GM23338 (cell line): ENCODE measurements at regions not wholly inside any gene's neighbourhood (a gene's known extent, or its start where the extent isn't known, plus 50 kb on each side); places are given as distances from the start of the nearest gene placed in this dataset.

Source experiments
- ATAC-seq: fragments of 200-7000 bp; cut with Tn5 transposase; 3 replicates; pipeline ENCODE4 v1.9.1; 2020
- DNase-seq: peaks from one replicate; pipeline ENCODE4 v3.0.0-alpha.2; 2015; ENCODE audit warnings: low spot score
- H2AFZ ChIP-seq: fragments of 200-600 bp; sonication (generic); 2 replicates; pipeline ENCODE4 v1.8.0; 2016; ENCODE audit warnings: antibody characterized with exemption, mild to moderate bottlenecking, moderate library complexity
- H3F3A ChIP-seq: fragments of 200-600 bp; sonication (generic); replicated peaks from 2 replicates; pipeline ENCODE4 v1.8.0; 2017; ENCODE audit warnings: antibody characterized with exemption, mixed run types, low read depth
- H3K27ac ChIP-seq: fragments of 200-600 bp; sonication (generic); 2 replicates; pipeline ENCODE4 v1.6.1; 2016; ENCODE audit warnings: low read depth
- H3K27me3 ChIP-seq: fragments of 200-600 bp; sonication (generic); 2 replicates; pipeline ENCODE4 v1.8.0; 2016; ENCODE audit warnings: mild to moderate bottlenecking, mixed run types, moderate library complexity; ENCODE audit not compliant: insufficient read depth
- H3K36me3 ChIP-seq: fragments of 200-600 bp; sonication (generic); 2 replicates; pipeline ENCODE4 v1.8.0; 2016; ENCODE audit warnings: mild to moderate bottlenecking; ENCODE audit not compliant: insufficient read depth
- H3K4me1 ChIP-seq: fragments of 200-600 bp; sonication (generic); 2 replicates; pipeline ENCODE4 v1.8.0; 2016; ENCODE audit warnings: mild to moderate bottlenecking, moderate library complexity; ENCODE audit not compliant: insufficient read depth
- H3K4me2 ChIP-seq: fragments of 200-600 bp; sonication (generic); 2 replicates; pipeline ENCODE4 v1.7.1; 2017; ENCODE audit warnings: mixed run types
- H3K4me3 ChIP-seq: fragments of 200-600 bp; sonication (generic); 2 replicates; pipeline ENCODE4 v1.6.1; 2016; ENCODE audit warnings: mixed run types
- H3K79me2 ChIP-seq: fragments of 200-600 bp; sonication (generic); replicated peaks from 2 replicates; pipeline ENCODE4 v1.8.0; 2017; ENCODE audit warnings: mild to moderate bottlenecking; ENCODE audit not compliant: insufficient read depth
- H3K9me2 ChIP-seq: fragments of 200-600 bp; sonication (generic); 2 replicates; pipeline ENCODE4 v1.8.0; 2017; ENCODE audit not compliant: insufficient read depth
- H4K20me1 ChIP-seq: fragments of 200-600 bp; sonication (generic); replicated peaks from 2 replicates; pipeline ENCODE4 v1.8.0; 2017; ENCODE audit warnings: mild to moderate bottlenecking; ENCODE audit not compliant: insufficient read depth
- H3K27ac Mint-ChIP-seq: 2 replicates; pipeline ENCODE4 v1.8.0; 2020; ENCODE audit warnings: inconsistent platforms, mild to moderate bottlenecking, moderate library complexity, mixed read lengths
- H3K27me3 Mint-ChIP-seq: 3 replicates; pipeline ENCODE4 v1.8.0; 2022; ENCODE audit warnings: low read depth, mild to moderate bottlenecking, moderate library complexity, mixed read lengths, inconsistent platforms; ENCODE audit not compliant: insufficient read depth, poor library complexity
- H3K36me3 Mint-ChIP-seq: 3 replicates; pipeline ENCODE4 v1.8.0; 2021; ENCODE audit warnings: low read depth, mild to moderate bottlenecking, inconsistent platforms, moderate library complexity, mixed read lengths
- H3K4me1 Mint-ChIP-seq: 3 replicates; pipeline ENCODE4 v1.8.0; 2020; ENCODE audit warnings: mild to moderate bottlenecking, inconsistent platforms, mixed read lengths
- H3K4me3 Mint-ChIP-seq: 3 replicates; pipeline ENCODE4 v1.8.0; 2021; ENCODE audit warnings: moderate library complexity, mild to moderate bottlenecking, inconsistent platforms, mixed read lengths
- H3K9me3 Mint-ChIP-seq: 3 replicates; pipeline ENCODE4 v1.8.0; 2020; ENCODE audit warnings: moderate library complexity, mild to moderate bottlenecking, inconsistent platforms, mixed read lengths
- CREB1 ChIP-seq: fragments of 250-450 bp; sonication (Bioruptor Pico); IDR thresholded peaks from 2 replicates; pipeline ENCODE4 v1.5.0; 2020; ENCODE audit warnings: low read depth, mild to moderate bottlenecking, moderate library complexity
- CTCF ChIP-seq, 2 experiments: fragments of 200-600 bp in 1 of 2; sonication (generic) in 1 of 2; conservative IDR thresholded peaks; 2 replicates each; pipeline versions ENCODE4 v1.5.1 to v1.6.1; 2016 to 2017; ENCODE audit warnings: antibody characterized with exemption in 2 of 2, low read depth in 2 of 2, mild to moderate bottlenecking in 2 of 2, moderate library complexity in 1 of 2
- ETS1 ChIP-seq: IDR thresholded peaks from 2 replicates; pipeline ENCODE4 v1.6.1; 2016; ENCODE audit warnings: antibody characterized with exemption
- EZH2 ChIP-seq: fragments of 200-600 bp; sonication (generic); IDR thresholded peaks from one replicate; pipeline ENCODE4 v1.8.0; 2017; ENCODE audit warnings: antibody characterized with exemption, mild to moderate bottlenecking, low read depth; ENCODE audit not compliant: unreplicated experiment
- EZH2phosphoT487 ChIP-seq: fragments of 200-600 bp; sonication (generic); IDR thresholded peaks from one replicate; pipeline ENCODE4 v1.8.1; 2018; ENCODE audit warnings: antibody characterized with exemption; ENCODE audit not compliant: unreplicated experiment
- JUNB ChIP-seq: IDR thresholded peaks from one replicate; pipeline ENCODE4 v1.6.1; 2016; ENCODE audit warnings: antibody characterized with exemption; ENCODE audit not compliant: unreplicated experiment
- NANOG ChIP-seq: IDR thresholded peaks from 2 replicates; pipeline ENCODE4 v1.6.1; 2016; ENCODE audit warnings: antibody characterized with exemption, borderline replicate concordance
- POLR2AphosphoS5 ChIP-seq: IDR thresholded peaks from 2 replicates; pipeline ENCODE4 v1.6.1; 2016; ENCODE audit warnings: antibody characterized with exemption, low read depth
- REST ChIP-seq: IDR thresholded peaks from one replicate; pipeline ENCODE4 v1.6.1; 2018; ENCODE audit warnings: antibody characterized with exemption; ENCODE audit not compliant: unreplicated experiment
- STAT1 ChIP-seq: IDR thresholded peaks from one replicate; pipeline ENCODE4 v1.6.1; 2016; ENCODE audit warnings: antibody characterized with exemption; ENCODE audit not compliant: unreplicated experiment
- ZNF114 ChIP-seq: fragments of 250-450 bp; sonication (Bioruptor Pico); IDR thresholded peaks from 2 replicates; pipeline ENCODE4 v1.5.0; 2020; ENCODE audit warnings: mild to moderate bottlenecking, moderate library complexity
- ZNF331 ChIP-seq: fragments of 250-450 bp; sonication (Bioruptor Pico); IDR thresholded peaks from 2 replicates; pipeline ENCODE4 v1.5.0; 2020; ENCODE audit warnings: low read depth, mild to moderate bottlenecking, moderate library complexity
- ZNF462 ChIP-seq: fragments of 250-450 bp; sonication (Bioruptor Pico); IDR thresholded peaks from 2 replicates; pipeline ENCODE4 v1.5.0; 2020; ENCODE audit warnings: mild to moderate bottlenecking, moderate library complexity

GRCh38 chr4:137000432-137000831 is 531.9 kb downstream of the PCDH18 start:
- H3K9me3 Mint-ChIP-seq = peaks cover 26% of the 10 kb centered on the region
- H2AFZ ChIP-seq = no peak overlapping the region
- DNase-seq (no peak), ATAC-seq (no peak)
- H3F3A ChIP-seq = no peaks in the 10 kb centered on the region
- no peaks in the 10 kb centered on the region for H3K4me1 Mint-ChIP-seq
- H3K4me3 ChIP-seq = no peak overlapping the region
- H3K27ac ChIP-seq = no peak overlapping the region
- 0 out of 2 replicates have a peak, but pooled peaks cover 4% of the 10 kb centered on the region for H3K9me2 ChIP-seq
- no peak overlapping the region for H3K4me2 ChIP-seq
- no peak overlapping the region for H3K27ac Mint-ChIP-seq
- TF ChIP-seq CTCF (conservative IDR thresholded peaks at IDR 0.05; ENCODE audit: low read depth in 2 of 2) = no peak
- no peak for TF ChIP-seq STAT1
- TF ChIP-seq JUNB = no peak
- TF ChIP-seq POLR2AphosphoS5 = no peak
- TF ChIP-seq ETS1 = no peak
- TF ChIP-seq NANOG = no peak
- TF ChIP-seq REST = no peak
- TF ChIP-seq EZH2phosphoT487 = no peak
- no peak for TF ChIP-seq CREB1
- TF ChIP-seq ZNF462 = no peak
- no peak for TF ChIP-seq ZNF114 (CRISPR knock-in tag)
- TF ChIP-seq ZNF331 = no peak
- TF ChIP-seq EZH2 = no peak
- no peaks in the 10 kb centered on the region for H4K20me1 ChIP-seq
- no peaks in the 10 kb centered on the region for H3K79me2 ChIP-seq
- no peaks in the 10 kb centered on the region for H3K36me3 ChIP-seq
- no peak overlapping the region for H3K4me3 Mint-ChIP-seq
- peaks cover 13% of the 10 kb centered on the region; the same call in 1 of the 3 replicates for H3K36me3 Mint-ChIP-seq
- H3K27me3 ChIP-seq = no peaks in the 10 kb centered on the region
- H3K4me1 ChIP-seq = no peaks in the 10 kb centered on the region
- H3K27me3 Mint-ChIP-seq = peaks cover 4% of the 10 kb centered on the region
